HL-60 (cell line): ENCODE measurements at regions not wholly inside any gene's neighbourhood (a gene's known extent, or its start where the extent isn't known, plus 50 kb on each side); places are given as distances from the start of the nearest gene placed in this dataset.

ENCODE experiments used
- POLR2AphosphoS5 ChIP-seq: IDR thresholded peaks from 2 replicates; pipeline ENCODE4 v1.6.1; 2012; ENCODE audit warnings: low read depth
- TF ChIP-seq, protein P1 (sequence below): IDR thresholded peaks from one replicate; pipeline ENCODE4 v1.5.1; 2011; ENCODE audit warnings: low read length, control low read depth, inconsistent platforms; ENCODE audit not compliant: insufficient read depth
- TF ChIP-seq, protein P2 (sequence below): IDR thresholded peaks from 2 replicates; pipeline ENCODE4 v1.6.1; 2012; ENCODE audit warnings: low read depth; ENCODE audit not compliant: insufficient replicate concordance

DNA sequence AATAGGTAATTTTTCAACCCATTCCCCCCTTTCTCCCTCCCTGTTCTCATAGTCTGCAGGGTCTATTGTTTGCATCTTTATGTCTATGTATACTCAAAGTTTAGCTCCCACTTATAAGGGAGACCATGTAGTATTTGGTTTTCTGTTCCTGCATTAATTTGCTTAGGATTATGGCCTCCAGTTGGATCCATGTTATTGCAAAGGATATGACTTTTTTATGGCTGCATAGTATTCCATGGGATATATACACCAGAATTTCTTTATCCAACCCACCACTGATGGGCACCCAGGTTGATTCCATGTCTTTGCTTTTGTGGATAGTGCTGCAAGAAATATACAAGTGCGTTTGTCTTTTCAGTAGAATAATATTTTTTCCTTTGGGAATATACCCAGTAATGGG lies 761.6 kb upstream of the GRAMD2B start:
- TF ChIP-seq, protein P1, sequence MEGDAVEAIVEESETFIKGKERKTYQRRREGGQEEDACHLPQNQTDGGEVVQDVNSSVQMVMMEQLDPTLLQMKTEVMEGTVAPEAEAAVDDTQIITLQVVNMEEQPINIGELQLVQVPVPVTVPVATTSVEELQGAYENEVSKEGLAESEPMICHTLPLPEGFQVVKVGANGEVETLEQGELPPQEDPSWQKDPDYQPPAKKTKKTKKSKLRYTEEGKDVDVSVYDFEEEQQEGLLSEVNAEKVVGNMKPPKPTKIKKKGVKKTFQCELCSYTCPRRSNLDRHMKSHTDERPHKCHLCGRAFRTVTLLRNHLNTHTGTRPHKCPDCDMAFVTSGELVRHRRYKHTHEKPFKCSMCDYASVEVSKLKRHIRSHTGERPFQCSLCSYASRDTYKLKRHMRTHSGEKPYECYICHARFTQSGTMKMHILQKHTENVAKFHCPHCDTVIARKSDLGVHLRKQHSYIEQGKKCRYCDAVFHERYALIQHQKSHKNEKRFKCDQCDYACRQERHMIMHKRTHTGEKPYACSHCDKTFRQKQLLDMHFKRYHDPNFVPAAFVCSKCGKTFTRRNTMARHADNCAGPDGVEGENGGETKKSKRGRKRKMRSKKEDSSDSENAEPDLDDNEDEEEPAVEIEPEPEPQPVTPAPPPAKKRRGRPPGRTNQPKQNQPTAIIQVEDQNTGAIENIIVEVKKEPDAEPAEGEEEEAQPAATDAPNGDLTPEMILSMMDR: no peak
- TF ChIP-seq POLR2AphosphoS5: no peak
- TF ChIP-seq, protein P2, sequence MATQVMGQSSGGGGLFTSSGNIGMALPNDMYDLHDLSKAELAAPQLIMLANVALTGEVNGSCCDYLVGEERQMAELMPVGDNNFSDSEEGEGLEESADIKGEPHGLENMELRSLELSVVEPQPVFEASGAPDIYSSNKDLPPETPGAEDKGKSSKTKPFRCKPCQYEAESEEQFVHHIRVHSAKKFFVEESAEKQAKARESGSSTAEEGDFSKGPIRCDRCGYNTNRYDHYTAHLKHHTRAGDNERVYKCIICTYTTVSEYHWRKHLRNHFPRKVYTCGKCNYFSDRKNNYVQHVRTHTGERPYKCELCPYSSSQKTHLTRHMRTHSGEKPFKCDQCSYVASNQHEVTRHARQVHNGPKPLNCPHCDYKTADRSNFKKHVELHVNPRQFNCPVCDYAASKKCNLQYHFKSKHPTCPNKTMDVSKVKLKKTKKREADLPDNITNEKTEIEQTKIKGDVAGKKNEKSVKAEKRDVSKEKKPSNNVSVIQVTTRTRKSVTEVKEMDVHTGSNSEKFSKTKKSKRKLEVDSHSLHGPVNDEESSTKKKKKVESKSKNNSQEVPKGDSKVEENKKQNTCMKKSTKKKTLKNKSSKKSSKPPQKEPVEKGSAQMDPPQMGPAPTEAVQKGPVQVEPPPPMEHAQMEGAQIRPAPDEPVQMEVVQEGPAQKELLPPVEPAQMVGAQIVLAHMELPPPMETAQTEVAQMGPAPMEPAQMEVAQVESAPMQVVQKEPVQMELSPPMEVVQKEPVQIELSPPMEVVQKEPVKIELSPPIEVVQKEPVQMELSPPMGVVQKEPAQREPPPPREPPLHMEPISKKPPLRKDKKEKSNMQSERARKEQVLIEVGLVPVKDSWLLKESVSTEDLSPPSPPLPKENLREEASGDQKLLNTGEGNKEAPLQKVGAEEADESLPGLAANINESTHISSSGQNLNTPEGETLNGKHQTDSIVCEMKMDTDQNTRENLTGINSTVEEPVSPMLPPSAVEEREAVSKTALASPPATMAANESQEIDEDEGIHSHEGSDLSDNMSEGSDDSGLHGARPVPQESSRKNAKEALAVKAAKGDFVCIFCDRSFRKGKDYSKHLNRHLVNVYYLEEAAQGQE: no peak
